Activated naive CD4-positive, alpha-beta T cell treated with anti-CD3 and anti-CD28 coated beads for 36 hours (primary cell): ENCODE measurements at regions not wholly inside any gene's neighbourhood (a gene's known extent, or its start where the extent isn't known, plus 50 kb on each side); places are given as distances from the start of the nearest gene placed in this dataset.

Experiments used
- CTCF ChIA-PET: fragments of 350-600 bp; sonication (Branson Sonifier 250); formaldehyde crosslinking; loops from one replicate; lab custom pipeline; 2021; ENCODE audit warnings: antibody characterized with exemption; lab: Charles Lee
- DNase-seq: peaks from one replicate; pipeline ENCODE4 v3.0.0-alpha.2; 2020
- H3K27ac Mint-ChIP-seq: one replicate; pipeline ENCODE4 v1.8.0; 2021; ENCODE audit warnings: mild to moderate bottlenecking, mixed read lengths
- H3K27me3 Mint-ChIP-seq: one replicate; pipeline ENCODE4 v1.8.0; 2021; ENCODE audit warnings: low read depth, mixed read lengths
- H3K36me3 Mint-ChIP-seq: one replicate; pipeline ENCODE4 v1.8.0; 2021; ENCODE audit warnings: low read depth, mixed read lengths
- H3K4me1 Mint-ChIP-seq: one replicate; pipeline ENCODE4 v1.8.0; 2021; ENCODE audit warnings: low read depth, mixed read lengths
- H3K4me3 Mint-ChIP-seq: one replicate; pipeline ENCODE4 v1.8.0; 2021; ENCODE audit warnings: mild to moderate bottlenecking, moderate library complexity, mixed read lengths
- H3K9me3 Mint-ChIP-seq: one replicate; pipeline ENCODE4 v1.8.0; 2021; ENCODE audit warnings: mixed read lengths
- intact Hi-C: fragments of 100-400 bp; cut with micrococcal nuclease; formaldehyde crosslinking; loops from one replicate; pipeline ENCODE4 v1.15.1; 2023

- Mint-ChIP-seq H3K27me3 (no peaks in the 10 kb centered on the region), H3K27ac (no peak overlapping the region), H3K9me3 (no peaks in the 10 kb centered on the region), H3K36me3 (no peaks in the 10 kb centered on the region), H3K4me1 (no peaks in the 10 kb centered on the region), H3K4me3 (no peak overlapping the region)
- intact Hi-C loops = no loop called here
- CTCF ChIA-PET = interaction anchor here (0.7 to 1.2 kb wide), 4 partner anchors 12 to 1376 kb away, joined by 3 to 5 read pairs (median 3); no protein-coding TSS in a partner anchor
- no peak for DNase-seq
Measured at GRCh38 chr16:9259914-9260608, 168.6 kb downstream of the HAPSTR1 start.

- intact Hi-C loops = no loop called here
- CTCF ChIA-PET = no interaction called here
- no peaks in the 10 kb centered on the region for H3K9me3 Mint-ChIP-seq
Measured at GRCh38 chr16:9260666-9261065, 169.2 kb downstream of the HAPSTR1 start.

GRCh38 chr16:9261376-9261775, 169.9 kb downstream of the HAPSTR1 start:
- intact Hi-C loops = no loop called here
- CTCF ChIA-PET = no interaction called here
- Mint-ChIP-seq H3K9me3 (no peaks in the 10 kb centered on the region), H3K4me3 (no peak overlapping the region), H3K36me3 (no peaks in the 10 kb centered on the region), H3K27me3 (no peaks in the 10 kb centered on the region), H3K4me1 (no peaks in the 10 kb centered on the region), H3K27ac (no peak overlapping the region)
- DNase-seq = no peak

More at GRCh38 chr16:9260666-9261065, 169.2 kb downstream of the HAPSTR1 start:
- no peak overlapping the region for H3K27ac Mint-ChIP-seq
- DNase-seq = no peak
- H3K4me1 Mint-ChIP-seq = no peaks in the 10 kb centered on the region
- no peak overlapping the region for H3K4me3 Mint-ChIP-seq
- no peaks in the 10 kb centered on the region for H3K27me3 Mint-ChIP-seq
- no peaks in the 10 kb centered on the region for H3K36me3 Mint-ChIP-seq

- H3K4me1 Mint-ChIP-seq = no peaks in the 10 kb centered on the region
- CTCF ChIA-PET = no interaction called here
- no peaks in the 10 kb centered on the region for H3K27me3 Mint-ChIP-seq
- DNase-seq = no peak
- intact Hi-C loops = no loop called here
- no peak overlapping the region for H3K4me3 Mint-ChIP-seq
- H3K27ac Mint-ChIP-seq = no peak overlapping the region
- H3K36me3 Mint-ChIP-seq = no peaks in the 10 kb centered on the region
- no peaks in the 10 kb centered on the region for H3K9me3 Mint-ChIP-seq
Measured at GRCh38 chr16:9262941-9263715, 171.7 kb downstream of the HAPSTR1 start.

- CTCF ChIA-PET = interaction anchor here (0.6 kb wide), 1 partner anchor 267 kb away, joined by 5 read pairs; no protein-coding TSS in a partner anchor
- Mint-ChIP-seq H3K36me3 (no peaks in the 10 kb centered on the region), H3K4me3 (no peak overlapping the region), H3K4me1 (no peaks in the 10 kb centered on the region), H3K27ac (no peak overlapping the region), H3K9me3 (no peaks in the 10 kb centered on the region), H3K27me3 (no peaks in the 10 kb centered on the region)
- intact Hi-C loops = no loop called here
- DNase-seq = no peak
Measured at GRCh38 chr16:9264067-9264466, 172.6 kb downstream of the HAPSTR1 start.

- no peak overlapping the region for H3K27ac Mint-ChIP-seq
- H3K4me3 Mint-ChIP-seq = no peak overlapping the region
- CTCF ChIA-PET = no interaction called here
- no peaks in the 10 kb centered on the region for H3K9me3 Mint-ChIP-seq
- no peaks in the 10 kb centered on the region for H3K27me3 Mint-ChIP-seq
- no peaks in the 10 kb centered on the region for H3K4me1 Mint-ChIP-seq
- no peak for DNase-seq
- H3K36me3 Mint-ChIP-seq = no peaks in the 10 kb centered on the region
- intact Hi-C loops = no loop called here
Measured at GRCh38 chr16:9268446-9268845, 177.0 kb downstream of the HAPSTR1 start.

- H3K27ac Mint-ChIP-seq = no peak overlapping the region
- no peaks in the 10 kb centered on the region for H3K4me1 Mint-ChIP-seq
- DNase-seq = no peak
- intact Hi-C loops = no loop called here
- no peaks in the 10 kb centered on the region for H3K9me3 Mint-ChIP-seq
- no peak overlapping the region for H3K4me3 Mint-ChIP-seq
- H3K27me3 Mint-ChIP-seq = no peaks in the 10 kb centered on the region
- H3K36me3 Mint-ChIP-seq = no peaks in the 10 kb centered on the region
- CTCF ChIA-PET = no interaction called here
Measured at GRCh38 chr16:9270424-9270823, 179.0 kb downstream of the HAPSTR1 start.

GRCh38 chr16:9270941-9271340, 179.5 kb downstream of the HAPSTR1 start:
- Mint-ChIP-seq H3K36me3 (no peaks in the 10 kb centered on the region), H3K4me1 (no peaks in the 10 kb centered on the region), H3K9me3 (no peaks in the 10 kb centered on the region), H3K4me3 (no peak overlapping the region), H3K27ac (no peak overlapping the region), H3K27me3 (no peaks in the 10 kb centered on the region)
- CTCF ChIA-PET = interaction anchor here (1.9 kb wide), 1 partner anchor 132 kb away, joined by 5 read pairs; no protein-coding TSS in a partner anchor
- no peak for DNase-seq
- intact Hi-C loops = no loop called here

GRCh38 chr16:9271841-9272240, 180.4 kb downstream of the HAPSTR1 start:
- H3K27me3 Mint-ChIP-seq = peaks cover 2% of the 10 kb centered on the region
- H3K27ac Mint-ChIP-seq = no peak overlapping the region
- intact Hi-C loops = no loop called here
- no peaks in the 10 kb centered on the region for H3K9me3 Mint-ChIP-seq
- CTCF ChIA-PET = interaction anchor here (0.7 to 1.9 kb wide), 2 partner anchors 13 to 133 kb away, joined by 5 read pairs; no protein-coding TSS in a partner anchor
- H3K4me1 Mint-ChIP-seq = no peaks in the 10 kb centered on the region
- no peaks in the 10 kb centered on the region for H3K36me3 Mint-ChIP-seq
- DNase-seq = no peak
- H3K4me3 Mint-ChIP-seq = no peak overlapping the region

GRCh38 chr16:9275377-9275776, 183.9 kb downstream of the HAPSTR1 start:
- no peaks in the 10 kb centered on the region for H3K4me1 Mint-ChIP-seq
- no peak overlapping the region for H3K27ac Mint-ChIP-seq
- CTCF ChIA-PET = interaction anchor here (0.7 kb wide), 1 partner anchor 13 kb away, joined by 3 read pairs; no protein-coding TSS in a partner anchor
- H3K9me3 Mint-ChIP-seq = no peaks in the 10 kb centered on the region
- intact Hi-C loops = no loop called here
- no peak overlapping the region for H3K4me3 Mint-ChIP-seq
- DNase-seq = no peak
- H3K36me3 Mint-ChIP-seq = no peaks in the 10 kb centered on the region
- peaks cover 2% of the 10 kb centered on the region for H3K27me3 Mint-ChIP-seq

GRCh38 chr16:9275816-9276354, 184.4 kb downstream of the HAPSTR1 start:
- CTCF ChIA-PET = interaction anchor here (0.7 kb wide), 1 partner anchor 13 kb away, joined by 3 read pairs; no protein-coding TSS in a partner anchor

GRCh38 chr16:9279291-9280068, 188.0 kb downstream of the HAPSTR1 start:
- Mint-ChIP-seq H3K27ac (no peak overlapping the region), H3K36me3 (no peaks in the 10 kb centered on the region), H3K9me3 (no peaks in the 10 kb centered on the region), H3K4me3 (no peak overlapping the region), H3K27me3 (peaks cover 2% of the 10 kb centered on the region), H3K4me1 (no peaks in the 10 kb centered on the region)
- no peak for DNase-seq
- intact Hi-C loops = no loop called here
- CTCF ChIA-PET = no interaction called here

More at GRCh38 chr16:9275816-9276354, 184.4 kb downstream of the HAPSTR1 start:
- no peak overlapping the region for H3K4me3 Mint-ChIP-seq
- intact Hi-C loops = no loop called here
- H3K9me3 Mint-ChIP-seq = no peaks in the 10 kb centered on the region
- H3K27me3 Mint-ChIP-seq = peaks cover 2% of the 10 kb centered on the region
- no peak for DNase-seq
- H3K27ac Mint-ChIP-seq = no peak overlapping the region
- no peaks in the 10 kb centered on the region for H3K4me1 Mint-ChIP-seq
- no peaks in the 10 kb centered on the region for H3K36me3 Mint-ChIP-seq
